MM.1S (cell line): ENCODE measurements at regions not wholly inside any gene's neighbourhood (a gene's known extent, or its start where the extent isn't known, plus 50 kb on each side); places are given as distances from the start of the nearest gene placed in this dataset.

Experiments
- EZH2 ChIP-seq: fragments of 300-600 bp; sonication (generic); optimal IDR thresholded peaks from 2 replicates; pipeline ENCODE3; 2017; ENCODE audit warnings: low read depth, mild to moderate bottlenecking, antibody characterized with exemption, low read length, mixed read lengths
- TF ChIP-seq, protein P1 (sequence below): fragments of 300-600 bp; sonication (generic); IDR thresholded peaks from 2 replicates; pipeline ENCODE4 v1.5.1; 2016; ENCODE audit warnings: antibody characterized with exemption, low read length, mixed read lengths

DNA sequence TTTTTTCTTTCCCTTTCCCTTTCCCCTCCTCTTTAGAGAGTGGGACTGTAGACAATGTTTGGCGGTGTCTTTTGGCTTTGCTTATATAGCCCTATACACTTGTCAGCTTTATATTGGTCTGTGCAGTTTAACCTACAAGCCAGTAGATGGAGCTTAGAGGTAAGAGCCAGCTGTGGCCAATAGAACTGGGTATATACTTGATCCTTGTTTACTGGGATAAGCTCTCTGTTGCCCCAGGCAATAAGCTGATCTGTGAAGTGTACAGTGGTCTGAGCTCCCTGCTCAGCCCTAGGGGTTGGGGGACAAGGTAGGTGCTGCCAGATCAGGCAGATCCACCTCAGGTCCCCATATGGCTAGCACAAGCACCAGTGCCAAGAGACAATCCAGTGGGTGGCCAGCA lies 434.1 kb downstream of the NOVA1 start:
- TF ChIP-seq, protein P1, sequence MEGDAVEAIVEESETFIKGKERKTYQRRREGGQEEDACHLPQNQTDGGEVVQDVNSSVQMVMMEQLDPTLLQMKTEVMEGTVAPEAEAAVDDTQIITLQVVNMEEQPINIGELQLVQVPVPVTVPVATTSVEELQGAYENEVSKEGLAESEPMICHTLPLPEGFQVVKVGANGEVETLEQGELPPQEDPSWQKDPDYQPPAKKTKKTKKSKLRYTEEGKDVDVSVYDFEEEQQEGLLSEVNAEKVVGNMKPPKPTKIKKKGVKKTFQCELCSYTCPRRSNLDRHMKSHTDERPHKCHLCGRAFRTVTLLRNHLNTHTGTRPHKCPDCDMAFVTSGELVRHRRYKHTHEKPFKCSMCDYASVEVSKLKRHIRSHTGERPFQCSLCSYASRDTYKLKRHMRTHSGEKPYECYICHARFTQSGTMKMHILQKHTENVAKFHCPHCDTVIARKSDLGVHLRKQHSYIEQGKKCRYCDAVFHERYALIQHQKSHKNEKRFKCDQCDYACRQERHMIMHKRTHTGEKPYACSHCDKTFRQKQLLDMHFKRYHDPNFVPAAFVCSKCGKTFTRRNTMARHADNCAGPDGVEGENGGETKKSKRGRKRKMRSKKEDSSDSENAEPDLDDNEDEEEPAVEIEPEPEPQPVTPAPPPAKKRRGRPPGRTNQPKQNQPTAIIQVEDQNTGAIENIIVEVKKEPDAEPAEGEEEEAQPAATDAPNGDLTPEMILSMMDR = no peak; the same call in none of the 2 replicates
- TF ChIP-seq EZH2 = no peak
